ENCODE measurements at regions not wholly inside any gene's neighbourhood (a gene's known extent, or its start where the extent isn't known, plus 50 kb on each side); places are given as distances from the start of the nearest gene placed in this dataset.

- Mint-ChIP-seq H3K4me1 (peaks cover 17% of the 10 kb centered on the region), H3K27me3 (ENCODE audit: low read depth) (no peaks in the 10 kb centered on the region; the same call in 1 of the 2 replicates), H3K4me3 (no peak overlapping the region), H3K27ac (no peak overlapping the region), H3K9me3 (peaks cover 9% of the 10 kb centered on the region), H3K36me3 (no peaks in the 10 kb centered on the region)
- ChIA-PET POLR2A (no interaction called here), CTCF (interaction anchor here (0.8 to 1.4 kb wide), 3 partner anchors 25 to 164 kb away, joined by 3 to 5 read pairs (median 3); no protein-coding TSS in a partner anchor)
- TF ChIP-seq ZNF121 (CRISPR knock-in tag; IDR thresholded peaks at IDR 0.05) (peak; percentile 55; the same call in 1 of the 2 replicates), OVOL2 (CRISPR knock-in tag; IDR thresholded peaks at IDR 0.05; ENCODE audit: borderline replicate concordance) (no peak)
- DNase-seq (ENCODE audit: low spot score) = no peak
- ATAC-seq = peak; percentile 77
Observed at GRCh38 chr16:86709902-86710601, 131.7 kb downstream of the FOXL1 start.

DNA sequence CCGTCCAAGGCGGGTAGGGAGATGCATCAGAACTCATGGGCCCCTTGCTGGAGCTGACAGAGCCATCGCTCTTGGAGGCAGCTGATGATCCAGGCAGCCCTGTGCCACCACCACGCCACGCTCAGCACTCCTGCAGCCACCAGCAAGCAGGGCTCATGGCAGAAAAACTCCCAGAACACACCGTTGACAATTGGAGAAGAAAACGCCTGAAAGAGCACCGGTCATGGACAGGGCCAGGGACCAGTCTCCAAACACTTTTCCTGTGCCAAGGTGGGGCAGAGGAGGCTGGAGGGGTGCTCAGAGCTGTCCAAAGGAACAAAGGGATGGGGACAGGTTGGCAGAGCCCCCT is 132.2 kb downstream of the FOXL1 start:
- no peak for DNase-seq (ENCODE audit: low spot score)
- no peaks in the 10 kb centered on the region; the same call in 1 of the 2 replicates for H3K27me3 Mint-ChIP-seq (ENCODE audit: low read depth)
- CTCF ChIA-PET = interaction anchor here (1.0 to 1.4 kb wide), 2 partner anchors 24 to 164 kb away, joined by 3 to 5 read pairs; no protein-coding TSS in a partner anchor
- H3K27ac Mint-ChIP-seq = no peak overlapping the region
- H3K4me3 Mint-ChIP-seq = no peak overlapping the region
- ATAC-seq = no peak
- peaks cover 8% of the 10 kb centered on the region for H3K9me3 Mint-ChIP-seq
- H3K36me3 Mint-ChIP-seq = no peaks in the 10 kb centered on the region
- H3K4me1 Mint-ChIP-seq = peaks cover 17% of the 10 kb centered on the region
- POLR2A ChIA-PET = no interaction called here
- TF ChIP-seq NR1H2 (CRISPR knock-in tag; IDR thresholded peaks at IDR 0.05) = no peak
- TF ChIP-seq ZBTB43 (CRISPR knock-in tag; IDR thresholded peaks at IDR 0.05) = no peak
- no peak for TF ChIP-seq ELF4 (CRISPR knock-in tag; IDR thresholded peaks at IDR 0.05; ENCODE audit: low read depth)
- TF ChIP-seq, protein P1, sequence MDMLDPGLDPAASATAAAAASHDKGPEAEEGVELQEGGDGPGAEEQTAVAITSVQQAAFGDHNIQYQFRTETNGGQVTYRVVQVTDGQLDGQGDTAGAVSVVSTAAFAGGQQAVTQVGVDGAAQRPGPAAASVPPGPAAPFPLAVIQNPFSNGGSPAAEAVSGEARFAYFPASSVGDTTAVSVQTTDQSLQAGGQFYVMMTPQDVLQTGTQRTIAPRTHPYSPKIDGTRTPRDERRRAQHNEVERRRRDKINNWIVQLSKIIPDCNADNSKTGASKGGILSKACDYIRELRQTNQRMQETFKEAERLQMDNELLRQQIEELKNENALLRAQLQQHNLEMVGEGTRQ (CRISPR knock-in tag; IDR thresholded peaks at IDR 0.05) = no peak
- TF ChIP-seq, protein P2, sequence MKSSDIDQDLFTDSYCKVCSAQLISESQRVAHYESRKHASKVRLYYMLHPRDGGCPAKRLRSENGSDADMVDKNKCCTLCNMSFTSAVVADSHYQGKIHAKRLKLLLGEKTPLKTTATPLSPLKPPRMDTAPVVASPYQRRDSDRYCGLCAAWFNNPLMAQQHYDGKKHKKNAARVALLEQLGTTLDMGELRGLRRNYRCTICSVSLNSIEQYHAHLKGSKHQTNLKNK (CRISPR knock-in tag; IDR thresholded peaks at IDR 0.05) = no peak
- no peak for TF ChIP-seq TEAD4 (CRISPR knock-in tag; IDR thresholded peaks at IDR 0.05)
- no peak for TF ChIP-seq SP1 (CRISPR knock-in tag; conservative IDR thresholded peaks at IDR 0.05)
- no peak for TF ChIP-seq GRHL2 (CRISPR knock-in tag; IDR thresholded peaks at IDR 0.05; ENCODE audit: insufficient replicate concordance, severe bottlenecking)
- TF ChIP-seq JAZF1 (CRISPR knock-in tag; IDR thresholded peaks at IDR 0.05) = no peak
- TF ChIP-seq E2F4 (CRISPR knock-in tag; IDR thresholded peaks at IDR 0.05; ENCODE audit: borderline replicate concordance, low read depth) = no peak
- no peak for TF ChIP-seq AFF4 (CRISPR knock-in tag; IDR thresholded peaks at IDR 0.05; ENCODE audit: borderline replicate concordance)
- no peak for TF ChIP-seq ZNF671 (CRISPR knock-in tag; IDR thresholded peaks at IDR 0.05)
- TF ChIP-seq ETV6 (CRISPR knock-in tag; IDR thresholded peaks at IDR 0.05) = no peak
- TF ChIP-seq, protein P3, sequence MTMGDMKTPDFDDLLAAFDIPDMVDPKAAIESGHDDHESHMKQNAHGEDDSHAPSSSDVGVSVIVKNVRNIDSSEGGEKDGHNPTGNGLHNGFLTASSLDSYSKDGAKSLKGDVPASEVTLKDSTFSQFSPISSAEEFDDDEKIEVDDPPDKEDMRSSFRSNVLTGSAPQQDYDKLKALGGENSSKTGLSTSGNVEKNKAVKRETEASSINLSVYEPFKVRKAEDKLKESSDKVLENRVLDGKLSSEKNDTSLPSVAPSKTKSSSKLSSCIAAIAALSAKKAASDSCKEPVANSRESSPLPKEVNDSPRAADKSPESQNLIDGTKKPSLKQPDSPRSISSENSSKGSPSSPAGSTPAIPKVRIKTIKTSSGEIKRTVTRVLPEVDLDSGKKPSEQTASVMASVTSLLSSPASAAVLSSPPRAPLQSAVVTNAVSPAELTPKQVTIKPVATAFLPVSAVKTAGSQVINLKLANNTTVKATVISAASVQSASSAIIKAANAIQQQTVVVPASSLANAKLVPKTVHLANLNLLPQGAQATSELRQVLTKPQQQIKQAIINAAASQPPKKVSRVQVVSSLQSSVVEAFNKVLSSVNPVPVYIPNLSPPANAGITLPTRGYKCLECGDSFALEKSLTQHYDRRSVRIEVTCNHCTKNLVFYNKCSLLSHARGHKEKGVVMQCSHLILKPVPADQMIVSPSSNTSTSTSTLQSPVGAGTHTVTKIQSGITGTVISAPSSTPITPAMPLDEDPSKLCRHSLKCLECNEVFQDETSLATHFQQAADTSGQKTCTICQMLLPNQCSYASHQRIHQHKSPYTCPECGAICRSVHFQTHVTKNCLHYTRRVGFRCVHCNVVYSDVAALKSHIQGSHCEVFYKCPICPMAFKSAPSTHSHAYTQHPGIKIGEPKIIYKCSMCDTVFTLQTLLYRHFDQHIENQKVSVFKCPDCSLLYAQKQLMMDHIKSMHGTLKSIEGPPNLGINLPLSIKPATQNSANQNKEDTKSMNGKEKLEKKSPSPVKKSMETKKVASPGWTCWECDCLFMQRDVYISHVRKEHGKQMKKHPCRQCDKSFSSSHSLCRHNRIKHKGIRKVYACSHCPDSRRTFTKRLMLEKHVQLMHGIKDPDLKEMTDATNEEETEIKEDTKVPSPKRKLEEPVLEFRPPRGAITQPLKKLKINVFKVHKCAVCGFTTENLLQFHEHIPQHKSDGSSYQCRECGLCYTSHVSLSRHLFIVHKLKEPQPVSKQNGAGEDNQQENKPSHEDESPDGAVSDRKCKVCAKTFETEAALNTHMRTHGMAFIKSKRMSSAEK (CRISPR knock-in tag; IDR thresholded peaks at IDR 0.05; ENCODE audit: borderline replicate concordance) = no peak
- no peak for TF ChIP-seq HMGXB4 (CRISPR knock-in tag; IDR thresholded peaks at IDR 0.05)
- TF ChIP-seq ZNF512 (CRISPR knock-in tag; IDR thresholded peaks at IDR 0.05; ENCODE audit: borderline replicate concordance) = no peak
